Ascending aorta (tissue), 2 donors: ENCODE measurements at regions not wholly inside any gene's neighbourhood (a gene's known extent, or its start where the extent isn't known, plus 50 kb on each side); places are given as distances from the start of the nearest gene placed in this dataset.

Experiments
- DNase-seq, 2 donors: peaks; one replicate each; pipeline ENCODE4 v3.0.0-alpha.2; 2019; ENCODE audit warnings: low spot score in 2 of 2
- H3K27ac ChIP-seq, 2 donors: fragments of 200-600 bp; sonication (generic); one replicate each; pipeline ENCODE4 v1.5.1; 2016 to 2017; ENCODE audit warnings: mild to moderate bottlenecking in 1 of 2
- H3K27me3 ChIP-seq: fragments of 200-600 bp; sonication (generic); one replicate; pipeline ENCODE4 v1.5.1; 2017
- H3K36me3 ChIP-seq, 2 donors: fragments of 200-600 bp; sonication (generic); one replicate each; pipeline ENCODE4 v1.5.1; 2016
- H3K4me1 ChIP-seq, 2 donors: fragments of 200-600 bp; sonication (generic); one replicate each; pipeline ENCODE4 v1.5.1; 2016 to 2017; ENCODE audit warnings: mild to moderate bottlenecking in 1 of 2
- H3K4me3 ChIP-seq, 2 donors: fragments of 200-600 bp; sonication (generic); one replicate each; pipeline ENCODE4 v1.5.1; 2016 to 2017; ENCODE audit warnings: mild to moderate bottlenecking in 1 of 2
- H3K9me3 ChIP-seq, 2 donors: fragments of 200-600 bp; sonication (generic); one replicate each; pipeline ENCODE4 v1.5.1; 2016
- intact Hi-C: fragments of 100-400 bp; cut with DNase I; formaldehyde crosslinking; loops from one replicate; pipeline ENCODE4 v1.15.1; 2023
- TF ChIP-seq, protein P1 (sequence below), 3 experiments: fragments of 200-600 bp in 2 of 3; fragments of 450-650 bp in 1 of 3; sonication (generic) in 2 of 3; IDR thresholded peaks; one replicate each; pipeline ENCODE4 v1.5.1; 2016 to 2019; ENCODE audit warnings: antibody characterized with exemption in 3 of 3, mild to moderate bottlenecking in 1 of 3, moderate library complexity in 1 of 3

GRCh38 chr13:62625214-62625881, 1209.7 kb upstream of the PCDH20 start:
- Histone ChIP-seq H3K27ac (no peak overlapping the region), H3K9me3 (peaks cover 0 to 4% of the 10 kb centered on the region in 2 donors), H3K36me3 (no peaks in the 10 kb centered on the region), H3K27me3 (no peaks in the 10 kb centered on the region), H3K4me1 (no peaks in the 10 kb centered on the region), H3K4me3 (no peak overlapping the region)
- DNase-seq = no peak
- TF ChIP-seq, protein P1, sequence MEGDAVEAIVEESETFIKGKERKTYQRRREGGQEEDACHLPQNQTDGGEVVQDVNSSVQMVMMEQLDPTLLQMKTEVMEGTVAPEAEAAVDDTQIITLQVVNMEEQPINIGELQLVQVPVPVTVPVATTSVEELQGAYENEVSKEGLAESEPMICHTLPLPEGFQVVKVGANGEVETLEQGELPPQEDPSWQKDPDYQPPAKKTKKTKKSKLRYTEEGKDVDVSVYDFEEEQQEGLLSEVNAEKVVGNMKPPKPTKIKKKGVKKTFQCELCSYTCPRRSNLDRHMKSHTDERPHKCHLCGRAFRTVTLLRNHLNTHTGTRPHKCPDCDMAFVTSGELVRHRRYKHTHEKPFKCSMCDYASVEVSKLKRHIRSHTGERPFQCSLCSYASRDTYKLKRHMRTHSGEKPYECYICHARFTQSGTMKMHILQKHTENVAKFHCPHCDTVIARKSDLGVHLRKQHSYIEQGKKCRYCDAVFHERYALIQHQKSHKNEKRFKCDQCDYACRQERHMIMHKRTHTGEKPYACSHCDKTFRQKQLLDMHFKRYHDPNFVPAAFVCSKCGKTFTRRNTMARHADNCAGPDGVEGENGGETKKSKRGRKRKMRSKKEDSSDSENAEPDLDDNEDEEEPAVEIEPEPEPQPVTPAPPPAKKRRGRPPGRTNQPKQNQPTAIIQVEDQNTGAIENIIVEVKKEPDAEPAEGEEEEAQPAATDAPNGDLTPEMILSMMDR (IDR thresholded peaks at IDR 0.05) = no peak
- intact Hi-C loops = no loop called here

DNA sequence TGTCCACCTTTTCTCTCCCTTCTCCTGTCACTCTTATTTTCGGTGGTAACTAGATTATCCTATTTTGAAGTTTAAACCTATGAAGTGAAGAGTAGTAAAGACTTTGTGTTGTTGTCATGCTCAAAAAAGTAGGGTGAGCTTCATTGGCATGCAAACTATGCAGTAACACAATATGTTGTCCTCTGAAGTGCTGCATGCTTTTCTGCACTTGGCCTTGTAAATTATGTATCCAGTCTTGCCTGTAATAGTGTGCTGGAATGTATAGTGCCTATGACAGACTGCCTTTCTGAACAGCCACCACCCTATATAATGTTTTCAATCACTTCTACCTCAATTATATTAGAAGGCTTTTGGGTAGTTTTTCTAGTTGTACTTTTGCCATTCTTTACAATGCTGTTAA, 1198.2 kb upstream of the PCDH20 start:
- no peak for DNase-seq
- Histone ChIP-seq H3K27ac (no peak overlapping the region), H3K4me3 (no peak overlapping the region), H3K27me3 (no peaks in the 10 kb centered on the region), H3K4me1 (no peaks in the 10 kb centered on the region), H3K36me3 (no peaks in the 10 kb centered on the region), H3K9me3 (no peaks in the 10 kb centered on the region)
- TF ChIP-seq, protein P1 (IDR thresholded peaks at IDR 0.05) = no peak
- intact Hi-C loops = no loop called here

DNA sequence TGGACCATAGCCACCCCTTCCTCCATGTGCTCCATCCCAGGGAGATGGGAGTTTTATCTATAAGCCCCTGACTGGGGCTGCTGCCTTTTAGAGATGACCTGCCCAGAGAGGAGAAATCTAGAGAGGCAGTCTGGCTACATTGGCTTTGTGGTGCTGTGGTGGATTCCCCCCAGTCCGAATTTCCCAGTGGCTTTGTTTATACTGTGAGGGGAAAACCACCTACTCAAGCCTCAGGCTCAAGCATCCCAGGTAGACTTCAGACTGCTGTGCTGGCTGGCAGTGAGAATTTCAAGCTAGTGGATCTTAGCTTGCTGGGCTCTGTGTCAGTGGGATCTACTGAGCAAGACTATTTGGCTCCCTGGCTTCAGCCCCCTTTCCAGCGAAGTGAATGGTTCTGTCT, 1195.7 kb upstream of the PCDH20 start:
- Histone ChIP-seq H3K27ac (no peak overlapping the region), H3K27me3 (no peaks in the 10 kb centered on the region), H3K4me1 (no peaks in the 10 kb centered on the region), H3K9me3 (no peaks in the 10 kb centered on the region), H3K36me3 (no peaks in the 10 kb centered on the region), H3K4me3 (no peak overlapping the region)
- DNase-seq = no peak
- TF ChIP-seq, protein P1 (IDR thresholded peaks at IDR 0.05) = no peak
- intact Hi-C loops = no loop called here

- Histone ChIP-seq H3K27ac (no peak overlapping the region), H3K4me1 (no peaks in the 10 kb centered on the region), H3K9me3 (no peaks in the 10 kb centered on the region), H3K4me3 (no peak overlapping the region), H3K27me3 (no peaks in the 10 kb centered on the region), H3K36me3 (no peaks in the 10 kb centered on the region)
- intact Hi-C loops = no loop called here
- no peak for DNase-seq
- TF ChIP-seq, protein P1 (IDR thresholded peaks at IDR 0.05) = no peak
Measured at GRCh38 chr13:62598708-62599107, 1183.1 kb upstream of the PCDH20 start.

- no peak overlapping the region for H3K4me3 ChIP-seq
- no peaks in the 10 kb centered on the region for H3K36me3 ChIP-seq
- DNase-seq = no peak
- no peak overlapping the region for H3K27ac ChIP-seq
- H3K9me3 ChIP-seq = no peaks in the 10 kb centered on the region
- H3K4me1 ChIP-seq = no peaks in the 10 kb centered on the region
- intact Hi-C loops = no loop called here
- TF ChIP-seq, protein P1 (IDR thresholded peaks at IDR 0.05) = no peak
- H3K27me3 ChIP-seq = no peaks in the 10 kb centered on the region
Measured at GRCh38 chr13:62595976-62596375, 1180.3 kb upstream of the PCDH20 start.

GRCh38 chr13:62593804-62594203, 1178.2 kb upstream of the PCDH20 start:
- H3K4me1 ChIP-seq = no peaks in the 10 kb centered on the region
- H3K27ac ChIP-seq = no peak overlapping the region
- no peak for DNase-seq
- TF ChIP-seq, protein P1 (IDR thresholded peaks at IDR 0.05) = no peak
- intact Hi-C loops = no loop called here
- H3K27me3 ChIP-seq = no peaks in the 10 kb centered on the region
- no peaks in the 10 kb centered on the region for H3K9me3 ChIP-seq
- H3K4me3 ChIP-seq = no peak overlapping the region
- no peaks in the 10 kb centered on the region for H3K36me3 ChIP-seq
